NCI-H1092 treated with DMSO at 0.1 percent for 48 hours (cell line): ENCODE measurements at regions not wholly inside any gene's neighbourhood (a gene's known extent, or its start where the extent isn't known, plus 50 kb on each side); places are given as distances from the start of the nearest gene placed in this dataset.

Experiments
- DNase-seq: peaks from one replicate; lab custom pipeline; 2025; lab: John Stamatoyannopoulos, UW

DNA sequence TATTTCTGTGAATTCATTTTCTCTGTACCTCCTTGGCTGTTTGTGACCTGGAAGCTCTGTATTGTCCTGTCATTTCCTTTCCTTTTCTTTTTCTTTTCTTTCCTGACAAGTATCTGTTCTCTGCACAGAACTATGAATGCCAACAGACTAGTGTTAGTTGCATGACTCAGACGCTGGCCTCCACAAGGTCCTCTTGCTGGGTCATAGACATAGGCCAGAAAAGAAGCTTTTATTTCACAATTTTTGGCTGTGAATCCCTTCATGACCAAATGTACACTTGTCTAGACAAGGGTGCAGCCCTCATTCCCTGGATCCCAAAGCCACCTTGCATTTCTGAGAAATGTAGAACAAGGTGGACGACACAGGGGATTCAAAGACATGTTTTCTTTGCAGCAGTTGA, 104.1 kb upstream of the MTNR1B start:
- no peak for DNase-seq

DNA sequence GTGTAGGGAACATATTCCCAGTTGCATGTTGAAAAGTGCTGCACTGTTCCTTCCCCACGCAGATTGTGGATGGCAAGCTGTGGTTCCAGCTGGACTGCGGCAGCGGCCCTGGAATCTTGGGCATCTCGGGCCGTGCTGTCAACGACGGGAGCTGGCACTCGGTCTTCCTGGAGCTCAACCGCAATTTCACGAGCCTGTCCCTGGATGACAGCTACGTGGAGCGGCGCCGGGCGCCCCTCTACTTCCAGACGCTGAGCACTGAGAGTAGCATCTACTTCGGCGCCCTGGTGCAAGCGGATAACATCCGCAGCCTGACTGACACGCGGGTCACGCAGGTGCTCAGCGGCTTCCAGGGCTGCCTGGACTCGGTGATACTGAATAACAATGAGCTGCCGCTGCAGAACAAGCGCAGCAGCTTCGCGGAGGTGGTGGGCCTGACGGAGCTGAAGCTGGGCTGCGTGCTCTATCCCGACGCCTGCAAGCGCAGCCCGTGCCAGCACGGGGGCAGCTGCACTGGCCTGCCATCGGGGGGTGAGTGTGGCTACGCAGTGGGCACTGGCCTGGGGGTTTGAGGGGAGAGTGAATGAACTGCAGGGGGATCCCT, 102.7 kb upstream of the MTNR1B start:
- DNase-seq: no peak

DNA sequence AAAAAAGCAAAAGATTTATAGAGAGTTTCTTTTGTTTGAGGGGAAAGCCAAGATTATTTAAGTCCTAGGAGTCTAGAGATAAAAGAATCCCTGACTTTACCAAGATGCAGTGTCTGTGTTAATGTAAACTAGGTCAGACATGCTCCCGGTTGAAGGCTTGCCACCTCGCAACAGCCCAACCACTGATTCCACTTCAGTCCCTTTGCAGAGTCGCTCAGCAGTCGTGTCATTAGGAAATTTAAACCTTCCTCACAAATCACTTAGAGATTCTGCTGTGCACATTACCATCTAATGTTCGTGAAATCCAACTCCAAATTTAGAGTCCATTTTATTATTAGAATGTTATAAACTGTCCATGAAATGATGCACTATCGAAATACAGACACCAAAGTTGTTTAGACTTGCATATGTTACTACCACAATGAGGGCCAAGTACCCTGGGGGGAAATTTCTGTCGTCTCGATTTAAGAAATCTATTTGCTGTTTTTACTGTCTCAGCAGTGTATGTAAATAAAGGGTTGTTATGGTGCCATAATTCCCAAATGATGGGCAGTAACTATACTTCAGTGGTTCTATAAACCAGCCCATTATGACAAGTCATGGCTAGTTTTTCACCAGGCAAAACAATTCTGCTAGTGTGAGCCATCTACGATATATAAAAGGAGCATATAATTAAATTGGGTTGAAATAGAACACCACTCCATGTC, 101.4 kb upstream of the MTNR1B start:
- no peak for DNase-seq

DNA sequence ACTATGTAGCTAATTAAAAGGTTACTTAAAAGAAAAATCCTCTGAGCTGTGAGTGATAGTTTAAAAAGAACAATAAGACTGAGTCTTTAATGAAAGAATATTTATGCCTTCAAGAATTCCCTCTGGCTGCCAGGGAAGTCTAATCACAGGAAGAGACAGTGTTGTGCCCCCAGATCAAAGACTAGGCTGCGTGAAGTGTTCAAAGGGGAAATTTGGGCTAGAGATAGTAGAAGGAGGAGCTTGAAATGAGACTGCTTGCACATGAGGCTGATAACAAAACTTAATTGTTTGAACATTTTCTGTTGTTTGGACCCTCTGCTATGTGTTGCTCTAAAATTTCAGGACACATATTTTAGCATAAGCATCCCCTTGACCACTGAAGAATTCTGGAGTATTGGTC, 99.7 kb upstream of the MTNR1B start:
- DNase-seq: no peak

DNA sequence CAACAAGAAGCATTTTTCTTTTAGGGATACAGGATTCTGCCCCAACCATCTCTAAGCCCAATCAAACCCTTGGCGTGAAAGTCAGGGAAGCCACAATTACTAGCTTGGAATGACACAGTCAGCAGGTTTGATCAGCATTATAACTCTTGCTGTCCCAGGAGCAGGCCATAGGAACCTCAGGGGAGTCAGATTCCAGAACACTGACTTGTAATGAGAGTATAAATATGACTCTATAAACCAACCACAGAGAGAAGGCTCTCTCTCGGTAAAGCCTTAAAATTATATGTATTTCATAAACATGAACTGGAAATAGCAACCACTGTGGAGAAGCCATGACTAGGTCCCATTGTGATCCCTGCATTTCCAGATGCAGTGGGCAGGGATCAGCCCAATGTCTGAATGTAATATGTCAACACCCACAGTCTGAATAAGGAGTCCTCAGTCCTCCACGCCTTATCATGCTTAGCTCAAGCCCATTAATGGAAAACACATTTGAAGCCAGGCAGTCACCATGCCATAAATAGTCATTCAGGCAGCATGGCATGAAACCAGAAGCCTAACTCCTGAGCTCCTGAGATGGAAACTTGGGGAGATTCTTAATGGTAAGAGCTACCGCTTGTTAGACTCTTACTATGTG, 99.1 kb upstream of the MTNR1B start:
- no peak for DNase-seq

DNA sequence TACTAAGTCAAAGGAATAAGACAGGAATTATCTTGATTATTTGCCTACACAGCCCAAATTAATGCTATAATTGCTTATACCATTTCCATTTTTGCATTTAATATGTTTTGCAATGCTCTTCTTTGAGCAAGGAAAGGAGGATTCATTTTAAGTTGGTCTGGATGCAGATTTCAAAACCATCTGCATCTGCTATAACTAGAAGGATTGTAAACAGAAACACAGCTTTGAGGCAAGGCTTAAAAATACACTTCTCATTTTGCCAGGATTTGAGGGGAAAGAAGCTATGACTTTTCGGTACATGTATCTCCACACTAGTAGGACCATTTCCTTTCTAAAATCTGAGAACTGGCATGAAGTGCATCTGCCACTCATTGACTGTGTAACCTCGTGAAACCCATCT, 95.9 kb upstream of the MTNR1B start:
- DNase-seq: no peak

DNA sequence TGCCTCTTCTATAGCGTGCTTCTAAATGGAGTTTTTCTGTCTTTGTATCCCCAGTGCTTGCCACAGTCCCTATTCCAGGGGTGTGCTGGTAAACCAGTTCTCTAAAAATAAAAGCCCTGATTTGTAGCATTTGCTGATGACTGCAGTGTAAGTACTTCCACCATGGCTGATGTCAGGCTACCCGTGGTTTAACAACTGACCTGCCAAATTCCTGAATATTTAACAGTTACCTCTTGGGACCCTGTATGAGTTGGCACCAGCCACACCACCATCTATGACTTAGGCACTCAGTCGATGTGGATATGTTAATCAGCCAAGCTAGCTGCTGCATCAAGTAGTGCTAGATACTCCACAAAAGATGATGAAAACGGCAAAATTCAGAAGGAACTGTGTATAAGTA, 94.0 kb upstream of the MTNR1B start:
- DNase-seq: no peak

DNA sequence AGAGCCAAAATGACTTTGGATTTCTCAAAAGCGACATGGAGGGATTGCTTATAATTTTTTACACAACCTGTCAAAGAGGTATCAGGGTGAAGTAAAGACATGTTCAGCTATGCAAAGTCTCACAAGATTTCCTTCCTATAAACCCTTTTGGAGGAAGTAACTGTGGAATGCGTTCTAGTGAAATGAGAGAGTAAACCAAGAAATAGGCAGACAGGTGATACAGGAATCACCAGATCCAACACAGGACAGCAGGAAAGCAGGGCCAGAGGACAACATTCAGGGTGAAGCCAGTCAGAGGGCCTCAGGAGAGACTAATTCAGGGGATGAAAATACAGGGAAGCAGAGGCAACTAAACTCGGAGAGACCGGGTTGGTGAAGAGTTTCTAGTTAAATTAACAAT, 90.4 kb upstream of the MTNR1B start:
- no peak for DNase-seq

DNA sequence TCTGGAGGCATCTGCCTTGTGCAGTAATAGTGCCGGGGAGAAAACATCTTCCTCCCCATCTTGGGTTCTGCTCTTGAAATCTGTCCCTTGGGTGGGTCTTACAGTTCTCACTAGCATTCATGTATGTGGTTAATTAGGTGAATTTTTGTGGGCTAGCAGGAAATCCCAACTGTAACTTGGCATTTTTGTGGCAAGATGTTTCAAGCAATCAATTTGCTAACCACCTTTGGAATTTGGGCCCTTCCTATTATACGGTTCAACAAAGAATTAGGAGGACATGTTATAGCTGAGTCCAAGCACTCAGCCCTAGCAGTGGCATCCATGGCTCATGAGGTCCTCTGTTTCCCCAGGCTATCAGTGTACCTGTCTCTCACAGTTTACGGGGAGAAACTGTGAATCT, 89.1 kb upstream of the MTNR1B start:
- no peak for DNase-seq

DNA sequence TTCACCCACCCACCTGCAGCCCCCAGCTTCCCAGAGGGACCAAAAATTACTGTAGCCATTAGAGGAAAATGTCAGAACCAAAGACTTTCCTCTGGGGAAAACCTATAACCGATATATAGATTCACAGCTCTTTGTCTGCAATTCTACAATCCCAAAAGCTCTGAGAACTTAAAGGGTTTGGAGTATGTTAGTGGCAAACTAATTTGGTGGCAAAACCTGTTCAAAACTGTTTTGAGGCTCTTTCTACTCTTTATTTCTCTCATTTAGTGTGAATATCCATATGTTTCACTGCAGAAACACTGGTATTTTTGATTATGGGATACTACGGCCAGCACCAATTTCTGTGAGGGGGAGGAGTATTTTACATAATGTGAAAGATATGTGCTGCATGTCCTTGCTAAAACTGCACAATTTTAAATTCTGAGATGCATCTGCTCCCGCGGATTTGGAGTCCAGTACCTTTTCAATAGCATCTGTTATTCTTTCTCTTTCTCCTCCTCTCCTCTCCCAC, 87.5 kb upstream of the MTNR1B start:
- no peak for DNase-seq

DNA sequence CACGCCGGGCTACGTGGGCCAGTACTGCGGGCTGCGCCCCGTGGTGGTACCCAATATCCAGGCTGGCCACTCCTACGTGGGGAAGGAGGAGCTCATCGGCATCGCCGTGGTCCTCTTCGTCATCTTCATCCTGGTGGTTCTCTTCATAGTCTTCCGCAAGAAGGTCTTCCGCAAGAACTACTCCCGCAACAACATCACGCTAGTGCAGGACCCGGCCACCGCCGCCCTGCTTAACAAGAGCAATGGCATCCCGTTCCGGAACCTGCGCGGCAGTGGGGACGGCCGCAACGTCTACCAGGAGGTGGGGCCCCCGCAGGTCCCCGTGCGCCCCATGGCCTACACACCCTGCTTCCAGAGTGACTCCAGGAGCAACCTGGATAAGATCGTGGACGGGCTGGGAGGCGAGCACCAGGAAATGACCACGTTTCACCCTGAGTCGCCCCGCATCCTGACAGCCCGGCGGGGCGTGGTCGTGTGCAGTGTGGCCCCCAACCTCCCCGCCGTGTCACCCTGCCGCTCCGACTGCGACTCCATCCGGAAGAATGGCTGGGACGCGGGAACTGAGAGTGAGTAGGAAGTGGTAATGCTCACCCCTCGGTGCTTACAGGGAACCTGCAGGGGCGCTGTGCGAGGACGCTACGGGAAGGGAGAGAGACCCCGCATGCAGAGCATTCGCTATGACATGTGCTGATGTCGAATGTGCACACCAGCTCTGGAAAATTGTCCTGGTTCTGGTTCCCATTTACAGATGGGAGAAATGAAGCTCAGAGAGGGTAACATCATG, 86.4 kb upstream of the MTNR1B start:
- DNase-seq: no peak

DNA sequence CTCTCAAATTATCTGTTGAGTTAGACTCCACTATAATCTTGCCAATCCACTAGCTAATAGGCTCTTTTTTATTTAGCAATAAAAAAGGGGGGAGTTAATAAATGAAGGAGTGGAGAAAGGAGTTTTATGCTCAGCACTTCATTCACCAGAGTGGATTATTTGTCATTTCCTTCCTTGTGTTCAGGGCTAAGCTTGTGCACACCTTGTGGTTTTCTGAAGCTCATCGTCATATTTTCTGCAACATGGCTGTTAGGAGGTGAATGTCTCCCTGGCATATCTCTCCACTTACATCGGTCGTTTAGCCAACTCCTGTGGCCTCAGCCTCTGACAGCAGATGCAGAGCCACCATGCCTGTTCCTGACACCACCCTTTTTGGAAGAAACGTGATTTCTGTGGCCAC, 83.9 kb upstream of the MTNR1B start:
- DNase-seq: no peak

DNA sequence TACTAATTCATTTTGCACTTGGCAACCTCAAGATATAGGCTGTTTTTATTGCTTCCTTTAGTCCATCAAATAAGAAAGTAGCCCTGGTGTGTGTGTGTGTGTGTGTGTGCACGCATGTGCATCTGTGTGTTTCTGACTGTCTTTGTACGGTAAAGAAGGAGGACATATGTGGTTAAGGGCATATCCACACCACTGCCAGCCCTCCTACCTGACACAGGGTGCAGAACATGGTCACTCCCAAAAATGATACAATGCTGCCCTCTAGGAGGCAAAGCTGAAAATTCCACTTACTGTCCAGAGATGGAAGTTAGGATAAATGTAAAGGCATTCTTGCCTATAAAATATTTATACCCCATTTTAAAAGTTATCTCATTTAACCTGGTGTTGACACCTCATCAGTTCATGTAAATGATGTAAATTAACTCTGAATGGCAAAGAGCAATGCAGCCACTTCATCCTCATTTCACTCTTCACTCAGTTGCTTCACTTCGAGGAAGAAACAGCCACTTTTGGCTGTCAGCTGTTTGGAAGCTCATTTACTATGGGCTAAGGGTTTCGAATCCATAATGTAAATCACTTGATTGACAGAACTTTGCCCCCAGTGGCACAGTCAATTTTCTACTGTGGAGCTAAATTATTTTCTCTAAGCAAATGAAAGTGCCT, 83.1 kb upstream of the MTNR1B start:
- peak; percentile 87 for DNase-seq

DNA sequence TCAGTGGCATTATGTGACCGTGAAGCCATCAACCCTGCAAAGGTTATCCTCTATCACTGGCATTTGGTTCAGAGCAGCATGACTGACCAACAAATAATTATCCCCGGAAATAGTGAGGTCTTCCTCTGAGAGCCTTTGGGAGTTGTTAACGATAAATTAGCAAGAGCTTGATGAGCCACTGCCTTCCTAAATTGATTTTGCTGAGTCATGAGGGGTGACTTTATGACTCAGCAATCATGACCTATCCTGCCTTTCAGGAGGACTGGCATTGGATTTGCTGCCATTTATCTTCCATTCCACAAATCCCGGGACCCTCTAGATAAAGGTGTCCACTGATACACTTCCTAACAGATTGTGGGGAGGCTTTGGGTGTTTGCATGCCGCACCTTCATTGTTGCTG, 80.8 kb upstream of the MTNR1B start:
- no peak for DNase-seq

DNA sequence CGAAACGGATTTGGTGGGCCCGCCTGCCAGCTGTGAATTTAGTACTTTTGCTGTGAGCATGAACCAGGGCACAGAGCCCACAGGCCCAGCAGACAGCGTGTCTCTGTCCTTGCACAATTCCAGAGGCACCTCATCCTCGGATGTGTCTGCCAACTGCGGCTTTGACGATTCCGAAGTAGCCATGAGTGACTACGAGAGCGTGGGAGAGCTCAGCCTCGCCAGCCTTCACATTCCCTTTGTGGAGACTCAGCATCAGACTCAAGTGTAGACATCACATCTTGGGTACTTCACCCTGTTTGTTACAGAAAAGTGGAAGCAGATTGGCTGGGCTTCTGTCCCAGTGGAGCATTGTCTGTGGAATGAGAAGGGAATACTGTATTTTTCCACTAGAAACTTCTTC, 78.6 kb upstream of the MTNR1B start:
- DNase-seq: no peak

DNA sequence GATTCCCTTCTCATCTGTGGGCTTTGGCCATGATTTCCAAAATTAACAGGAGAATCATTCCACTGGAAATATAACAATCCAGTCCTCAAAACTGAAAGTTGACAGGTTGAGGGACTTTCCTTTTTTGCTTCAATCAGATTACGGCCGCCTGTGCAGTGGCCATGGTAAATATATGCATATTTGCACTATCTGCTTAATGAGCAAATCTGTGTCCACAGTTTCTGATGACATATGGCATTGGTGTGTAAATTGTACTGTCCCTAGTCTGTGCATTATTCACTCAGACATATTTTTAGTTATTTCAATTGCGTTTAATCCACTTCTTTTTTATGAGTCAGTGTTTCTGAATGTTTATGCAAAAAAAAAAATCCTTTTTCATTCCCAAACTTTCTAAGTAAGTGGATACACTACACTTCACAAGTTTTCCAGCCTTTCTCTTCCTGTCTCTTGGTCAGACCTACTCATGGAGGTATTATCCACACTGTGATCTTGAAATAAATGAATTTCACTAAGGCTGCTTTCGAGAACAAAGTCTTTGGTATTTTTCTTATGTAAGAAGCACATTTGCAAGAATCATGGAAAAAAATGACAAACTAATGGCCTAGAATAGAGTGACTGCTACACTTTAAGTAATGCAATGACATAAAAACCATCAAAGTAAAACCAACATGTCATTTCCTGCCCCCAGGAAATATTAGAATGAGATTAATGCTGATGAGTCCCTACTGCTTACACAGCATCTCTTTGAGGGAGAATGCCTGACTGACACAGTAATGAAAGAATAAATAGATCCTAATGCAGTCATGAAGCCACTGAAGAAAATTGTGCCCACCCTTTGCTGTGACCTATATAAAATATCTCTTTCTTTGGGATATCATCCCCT, 76.4 kb upstream of the MTNR1B start:
- no peak for DNase-seq

DNA sequence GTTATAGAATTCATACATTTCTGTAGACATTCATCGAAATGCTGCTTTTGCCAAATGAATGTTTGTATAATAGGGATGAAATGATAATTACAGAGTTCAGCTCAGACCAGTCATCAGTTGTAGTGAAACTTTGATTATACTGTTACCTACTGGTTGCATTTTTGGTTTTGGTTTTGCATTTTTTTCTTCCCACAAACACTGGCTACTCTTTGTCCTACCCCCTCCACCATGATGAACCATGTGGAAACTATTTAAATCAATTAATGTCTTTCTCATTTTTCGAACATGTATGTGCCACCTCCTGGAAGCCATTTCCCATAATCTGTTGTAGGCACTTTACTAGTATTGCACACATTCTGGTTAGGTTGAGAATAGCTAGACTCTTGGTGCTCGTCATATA, 75.3 kb upstream of the MTNR1B start:
- no peak for DNase-seq

DNA sequence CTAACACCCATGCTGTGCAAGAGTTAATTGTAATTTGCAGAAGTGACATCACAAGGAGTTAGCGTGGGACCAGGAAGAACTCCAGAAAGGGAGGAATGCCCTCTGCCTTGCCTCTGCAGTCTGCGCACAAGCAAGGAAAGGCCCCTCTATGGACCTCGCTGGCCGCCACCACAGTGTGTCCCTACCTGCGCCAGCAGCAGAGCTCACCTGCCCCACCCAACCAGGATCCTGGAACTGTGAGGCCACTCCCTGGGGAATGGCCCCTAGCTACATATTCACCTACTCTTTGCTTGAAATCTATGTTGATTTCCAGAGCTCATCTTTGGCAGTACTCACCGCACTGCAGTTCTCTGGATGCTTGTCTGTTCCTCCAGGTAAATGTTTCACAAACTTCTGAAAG, 72.0 kb upstream of the MTNR1B start:
- DNase-seq: no peak

DNA sequence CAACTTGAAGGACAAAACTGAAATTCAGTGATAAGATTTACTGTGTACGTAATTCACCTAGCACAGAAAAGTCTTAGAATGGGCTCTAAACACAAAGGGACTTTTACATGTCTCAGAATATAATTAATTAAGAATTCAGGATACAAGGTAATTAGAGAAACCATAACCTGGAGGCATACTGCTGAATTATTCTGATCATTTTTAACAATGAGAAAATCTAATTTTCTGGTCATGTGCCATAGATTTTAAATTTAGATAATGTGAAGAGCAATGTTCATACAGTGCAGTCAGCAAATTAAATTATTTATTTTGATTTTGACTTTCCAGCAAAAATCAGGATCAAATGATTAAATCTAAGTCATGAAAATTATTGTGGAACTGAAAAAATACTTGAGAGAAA, 67.0 kb upstream of the MTNR1B start:
- DNase-seq: no peak

DNA sequence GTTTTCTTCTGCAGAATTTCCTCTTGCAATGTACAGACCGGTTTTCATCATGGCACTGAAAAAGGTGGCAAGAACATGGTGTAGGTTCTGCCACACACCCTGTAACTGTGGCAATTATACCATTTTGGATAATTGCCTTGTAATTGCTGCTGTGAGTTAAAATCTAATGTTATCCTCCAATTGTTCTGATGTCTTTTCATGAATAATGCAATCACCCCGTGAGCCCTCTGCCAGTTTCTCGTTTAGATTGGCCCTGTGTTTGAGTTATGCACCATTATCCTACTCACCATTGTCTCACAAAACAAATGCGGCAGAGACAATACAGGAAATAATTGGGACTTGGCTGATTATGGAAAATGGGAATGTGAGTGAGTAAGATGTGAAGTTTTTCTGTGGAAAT, 61.8 kb upstream of the MTNR1B start:
- DNase-seq: no peak

DNA sequence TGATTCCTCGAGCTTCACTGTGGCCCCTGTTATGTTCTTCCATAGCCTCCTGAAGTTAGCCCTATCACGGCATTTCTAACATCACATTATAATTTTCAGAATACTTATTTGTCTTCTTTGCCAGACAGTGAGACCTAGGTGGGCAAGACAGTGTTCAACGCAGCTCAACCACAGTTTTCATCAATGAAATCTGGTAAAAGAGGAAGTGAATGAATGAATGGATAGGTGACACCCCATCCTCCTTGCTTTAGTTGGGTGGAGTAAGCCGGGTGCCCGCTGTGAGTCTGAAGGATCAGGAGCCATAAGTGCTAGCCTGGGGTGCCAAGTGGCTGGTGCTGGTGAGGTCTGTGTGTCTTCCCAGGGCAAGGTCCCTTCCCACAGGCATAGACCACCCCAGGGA, 60.2 kb upstream of the MTNR1B start:
- no peak for DNase-seq
